Endothelial cell of umbilical vein (primary cell): ENCODE measurements at regions not wholly inside any gene's neighbourhood (a gene's known extent, or its start where the extent isn't known, plus 50 kb on each side); places are given as distances from the start of the nearest gene placed in this dataset.

Experiments used
- BruUV-seq: library from RNA; stranded (reverse); fragments of 400-500 nt; replicated peaks from 2 replicates; lab custom pipeline; 2021; lab: Mats Ljungman, UMichigan
- CTCF ChIA-PET: fragments of 300-600, 350-600 bp; sonication (Branson Sonifier 250); formaldehyde crosslinking; loops from one replicate; lab custom pipeline; 2021; ENCODE audit warnings: antibody characterized with exemption, inconsistent platforms; lab: Charles Lee
- POLR2A ChIA-PET: fragments of 300-600, 350-600 bp; sonication (Branson Sonifier 250); formaldehyde crosslinking; loops from one replicate; lab custom pipeline; 2021; ENCODE audit warnings: antibody characterized with exemption, inconsistent platforms; lab: Charles Lee
- DNase-seq: peaks from one replicate; pipeline ENCODE4 v3.0.0-alpha.2; 2011; ENCODE audit warnings: low read depth, low spot score
- FAIRE-seq: peaks from 2 replicates; lab custom pipeline; 2011; peaks lifted over from hg19 to GRCh38; lab: Jason Lieb, UNC
- H2AFZ ChIP-seq: 2 replicates; pipeline ENCODE4 v1.6.0; 2012; ENCODE audit warnings: low read depth, low read length, control low read depth, inconsistent platforms
- H3K27ac ChIP-seq: 2 replicates; pipeline ENCODE4 v1.5.1; 2011; ENCODE audit warnings: low read depth, mild to moderate bottlenecking, control low read depth, low read length, moderate library complexity; ENCODE audit not compliant: insufficient read depth
- H3K27me3 ChIP-seq, 2 experiments: 2 replicates each; pipeline versions ENCODE4 v1.6.0 to v1.6.1; 2011; ENCODE audit warnings: low read length in 2 of 2, mixed read lengths in 1 of 2; ENCODE audit not compliant: control insufficient read depth in 2 of 2, insufficient read depth in 2 of 2
- H3K36me3 ChIP-seq, 2 experiments: 2 replicates in 1 of 2; 3 replicates in 1 of 2; pipeline ENCODE4 v1.5.1; 2011; ENCODE audit warnings: low read length in 2 of 2, mild to moderate bottlenecking in 1 of 2, moderate library complexity in 1 of 2; ENCODE audit not compliant: control insufficient read depth in 2 of 2, insufficient read depth in 2 of 2; ENCODE audit errors: extremely low read depth in 1 of 2
- H3K4me1 ChIP-seq: 3 replicates; pipeline ENCODE4 v1.5.1; 2011; ENCODE audit warnings: mild to moderate bottlenecking, low read length; ENCODE audit not compliant: control insufficient read depth, insufficient read depth; ENCODE audit errors: extremely low read depth
- H3K4me2 ChIP-seq: 2 replicates; pipeline ENCODE4 v1.6.1; 2011; ENCODE audit warnings: low read length, control low read depth, mixed read lengths; ENCODE audit not compliant: insufficient read depth
- H3K4me3 ChIP-seq, 3 experiments: fragments of 200-600 bp in 1 of 3; sonication (generic), shearing (Covaris generic) in 1 of 3; replicated peaks in 1 of 3; 2 replicates each; pipeline ENCODE4 v1.5.1; 2011 to 2016; ENCODE audit warnings: control low read depth in 3 of 3, low read length in 3 of 3, mild to moderate bottlenecking in 2 of 3, inconsistent platforms in 1 of 3, low read depth in 1 of 3, moderate library complexity in 1 of 3; ENCODE audit not compliant: insufficient read depth in 1 of 3
- H3K79me2 ChIP-seq: 2 replicates; pipeline ENCODE4 v1.6.0; 2012; ENCODE audit warnings: low read length, inconsistent platforms; ENCODE audit not compliant: control insufficient read depth, insufficient read depth
- H3K9ac ChIP-seq: replicated peaks from 2 replicates; pipeline ENCODE3; 2011; ENCODE audit warnings: low read length, control low read depth; ENCODE audit not compliant: insufficient read depth; ENCODE audit errors: extremely low read depth
- H3K9me1 ChIP-seq: replicated peaks from 3 replicates; pipeline ENCODE4 v1.6.0; 2011; ENCODE audit warnings: mild to moderate bottlenecking, low read length; ENCODE audit not compliant: control insufficient read depth, insufficient read depth; ENCODE audit errors: extremely low read depth
- H3K9me3 ChIP-seq: replicated peaks from 2 replicates; pipeline ENCODE4 v1.5.1; 2012; ENCODE audit warnings: low read length, inconsistent platforms; ENCODE audit not compliant: control insufficient read depth, insufficient read depth
- H4K20me1 ChIP-seq: replicated peaks from 2 replicates; pipeline ENCODE3; 2011; ENCODE audit warnings: mild to moderate bottlenecking, low read length; ENCODE audit not compliant: control insufficient read depth, insufficient read depth; ENCODE audit errors: extremely low read depth
- EZH2 ChIP-seq: IDR thresholded peaks from 2 replicates; pipeline ENCODE4 v1.6.1; 2012; ENCODE audit warnings: borderline replicate concordance, low read depth, mild to moderate bottlenecking, moderate library complexity, low read length, inconsistent platforms; ENCODE audit not compliant: severe bottlenecking
- FOS ChIP-seq: IDR thresholded peaks from 2 replicates; pipeline ENCODE4 v1.6.1; 2011; ENCODE audit warnings: mild to moderate bottlenecking, low read length, moderate library complexity, borderline replicate concordance; ENCODE audit not compliant: insufficient read depth
- GATA2 ChIP-seq: IDR thresholded peaks from 2 replicates; pipeline ENCODE4 v1.7.0; 2011; ENCODE audit warnings: low read depth, mild to moderate bottlenecking, moderate library complexity, mixed read lengths, low read length; ENCODE audit not compliant: insufficient read length, insufficient read depth
- JUN ChIP-seq: IDR thresholded peaks from 2 replicates; pipeline ENCODE4 v1.6.1; 2011; ENCODE audit warnings: borderline replicate concordance, low read depth; ENCODE audit not compliant: insufficient read length, insufficient read depth
- MAX ChIP-seq: IDR thresholded peaks from 2 replicates; pipeline ENCODE4 v1.6.1; 2011; ENCODE audit not compliant: insufficient read depth, insufficient read length
- MYC ChIP-seq: IDR thresholded peaks from one replicate; pipeline ENCODE4 v1.6.1; 2011; ENCODE audit warnings: mild to moderate bottlenecking, low read depth, low read length
- POLR2A ChIP-seq: IDR thresholded peaks from 2 replicates; pipeline ENCODE4 v1.6.1; 2012; ENCODE audit warnings: low read depth, mild to moderate bottlenecking, control low read depth, low read length
- POLR2AphosphoS5 ChIP-seq: IDR thresholded peaks from 2 replicates; pipeline ENCODE4 v1.6.1; 2012; ENCODE audit warnings: low read depth, mild to moderate bottlenecking, control low read depth, low read length, moderate library complexity; ENCODE audit not compliant: insufficient read depth
- dilution Hi-C: fragments of 300-500 bp; cut with MboI; formaldehyde crosslinking; loops from one replicate; pipeline ENCODE4 v1.15.0; 2019; ENCODE audit warnings: low sequenced_read_pairs; ENCODE audit not compliant: extremely low pct_ligation_motif_present
- intact Hi-C: fragments of 100-400 bp; cut with micrococcal nuclease; formaldehyde crosslinking; loops from one replicate; pipeline ENCODE4 v1.10.0; 2022
- TF ChIP-seq, protein P1 (sequence below), 2 donors: IDR thresholded peaks; 1 replicate in 1 of 2; 2 replicates in 1 of 2; pipeline ENCODE4 v1.5.1; 2011; ENCODE audit warnings: low read length in 2 of 2, mild to moderate bottlenecking in 2 of 2, moderate library complexity in 2 of 2, control low read depth in 1 of 2, inconsistent platforms in 1 of 2, low read depth in 1 of 2; ENCODE audit not compliant: insufficient read depth in 1 of 2; ENCODE audit errors: extremely low read depth in 1 of 2

- Histone ChIP-seq H3K4me1 (no peaks in the 10 kb centered on the region), H3K9me3 (no peaks in the 10 kb centered on the region), H3K27me3 (no peaks in the 10 kb centered on the region), H3K9ac (no peak overlapping the region), H3K79me2 (no peaks in the 10 kb centered on the region), H2AFZ (no peak overlapping the region), H3K4me2 (no peak overlapping the region), H3K9me1 (no peaks in the 10 kb centered on the region), H3K4me3 (no peak overlapping the region), H3K27ac (no peak overlapping the region), H4K20me1 (no peaks in the 10 kb centered on the region), H3K36me3 (no peaks in the 10 kb centered on the region)
- ChIA-PET POLR2A (no interaction called here), CTCF (no interaction called here)
- dilution Hi-C loops (no loop called here), intact Hi-C loops (no loop called here)
- TF ChIP-seq MAX: no peak
- no peak for TF ChIP-seq FOS
- TF ChIP-seq JUN: no peak
- TF ChIP-seq, protein P1, sequence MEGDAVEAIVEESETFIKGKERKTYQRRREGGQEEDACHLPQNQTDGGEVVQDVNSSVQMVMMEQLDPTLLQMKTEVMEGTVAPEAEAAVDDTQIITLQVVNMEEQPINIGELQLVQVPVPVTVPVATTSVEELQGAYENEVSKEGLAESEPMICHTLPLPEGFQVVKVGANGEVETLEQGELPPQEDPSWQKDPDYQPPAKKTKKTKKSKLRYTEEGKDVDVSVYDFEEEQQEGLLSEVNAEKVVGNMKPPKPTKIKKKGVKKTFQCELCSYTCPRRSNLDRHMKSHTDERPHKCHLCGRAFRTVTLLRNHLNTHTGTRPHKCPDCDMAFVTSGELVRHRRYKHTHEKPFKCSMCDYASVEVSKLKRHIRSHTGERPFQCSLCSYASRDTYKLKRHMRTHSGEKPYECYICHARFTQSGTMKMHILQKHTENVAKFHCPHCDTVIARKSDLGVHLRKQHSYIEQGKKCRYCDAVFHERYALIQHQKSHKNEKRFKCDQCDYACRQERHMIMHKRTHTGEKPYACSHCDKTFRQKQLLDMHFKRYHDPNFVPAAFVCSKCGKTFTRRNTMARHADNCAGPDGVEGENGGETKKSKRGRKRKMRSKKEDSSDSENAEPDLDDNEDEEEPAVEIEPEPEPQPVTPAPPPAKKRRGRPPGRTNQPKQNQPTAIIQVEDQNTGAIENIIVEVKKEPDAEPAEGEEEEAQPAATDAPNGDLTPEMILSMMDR (IDR thresholded peaks at IDR 0.05; ENCODE audit: extremely low read depth in 1 of 2, insufficient read depth in 1 of 2, low read depth in 1 of 2, low read length in 2 of 2): no peak
- TF ChIP-seq POLR2A: no peak
- no peak for TF ChIP-seq POLR2AphosphoS5
- no peak for TF ChIP-seq MYC
- no peak for TF ChIP-seq EZH2
- no peak for TF ChIP-seq GATA2
- no peak for DNase-seq
- FAIRE-seq: no peak
- no TSS peak for BruUV-seq
Observed at GRCh38 chr12:131613186-131613585, 97.7 kb upstream of the SFSWAP start.
